Natural killer cell treated with Interleukin-12 subunit alpha and Interleukin-12 subunit beta and Interleukin-15 and Interleukin-18, amount 100 ng/mL, for 72 hours (primary cell): ENCODE measurements at regions not wholly inside any gene's neighbourhood (a gene's known extent, or its start where the extent isn't known, plus 50 kb on each side); places are given as distances from the start of the nearest gene placed in this dataset.

Source experiments
- ATAC-seq, 2 donors: fragments of 150-1000 bp; cut with Tn5 transposase in 1 of 2; sonication (Bioruptor Pico), chemical (Tn5 transposase) in 1 of 2; 2 replicates each; pipeline ENCODE4 v1.10.0; 2021
- DNase-seq: peaks from one replicate; pipeline ENCODE4 v3.0.0; 2022; ENCODE audit warnings: low spot score
- H3K27ac Mint-ChIP-seq, 2 donors: 1 replicate in 1 of 2; 2 replicates in 1 of 2; pipeline ENCODE4 v1.8.0; 2022; ENCODE audit warnings: mixed read lengths in 2 of 2, mild to moderate bottlenecking in 1 of 2, moderate library complexity in 1 of 2
- H3K27me3 Mint-ChIP-seq, 2 donors: 1 replicate in 1 of 2; 2 replicates in 1 of 2; pipeline ENCODE4 v1.8.0; 2022; ENCODE audit warnings: mixed read lengths in 2 of 2
- H3K36me3 Mint-ChIP-seq: one replicate; pipeline ENCODE4 v1.8.0; 2022; ENCODE audit warnings: mixed read lengths
- H3K4me1 Mint-ChIP-seq, 2 donors: 1 replicate in 1 of 2; 2 replicates in 1 of 2; pipeline ENCODE4 v1.8.0; 2022; ENCODE audit warnings: low read depth in 2 of 2, mixed read lengths in 2 of 2, mild to moderate bottlenecking in 1 of 2
- H3K4me3 Mint-ChIP-seq: one replicate; pipeline ENCODE4 v1.8.0; 2022; ENCODE audit warnings: mixed read lengths
- H3K9me3 Mint-ChIP-seq: 2 replicates; pipeline ENCODE4 v1.8.0; 2022; ENCODE audit warnings: mixed read lengths

DNA sequence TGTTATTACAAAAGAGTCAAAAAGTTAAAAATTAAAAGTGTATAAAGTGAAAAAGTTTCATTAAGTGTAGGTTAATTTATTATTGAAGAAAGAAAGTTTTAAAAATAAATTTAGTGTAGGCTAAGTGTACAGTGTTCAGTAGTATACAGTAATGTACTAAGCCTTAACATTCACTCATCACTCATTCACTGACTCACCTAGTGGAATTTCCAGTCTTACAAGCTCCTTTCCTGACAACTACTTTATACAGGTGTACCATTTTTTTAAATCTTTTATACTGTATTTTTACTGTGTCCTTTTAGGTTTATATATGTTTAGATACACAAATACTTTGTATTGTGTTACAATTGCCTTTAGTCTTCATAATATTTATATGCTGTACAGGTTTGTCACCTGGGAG is 530.2 kb upstream of the FAM174A start:
- Mint-ChIP-seq H3K36me3 (no peaks in the 10 kb centered on the region), H3K27me3 (no peaks in the 10 kb centered on the region), H3K9me3 (peaks cover 5% of the 10 kb centered on the region), H3K27ac (no peak overlapping the region), H3K4me1 (no peaks in the 10 kb centered on the region), H3K4me3 (no peak overlapping the region)
- DNase-seq (no peak), ATAC-seq (no peak)

DNA sequence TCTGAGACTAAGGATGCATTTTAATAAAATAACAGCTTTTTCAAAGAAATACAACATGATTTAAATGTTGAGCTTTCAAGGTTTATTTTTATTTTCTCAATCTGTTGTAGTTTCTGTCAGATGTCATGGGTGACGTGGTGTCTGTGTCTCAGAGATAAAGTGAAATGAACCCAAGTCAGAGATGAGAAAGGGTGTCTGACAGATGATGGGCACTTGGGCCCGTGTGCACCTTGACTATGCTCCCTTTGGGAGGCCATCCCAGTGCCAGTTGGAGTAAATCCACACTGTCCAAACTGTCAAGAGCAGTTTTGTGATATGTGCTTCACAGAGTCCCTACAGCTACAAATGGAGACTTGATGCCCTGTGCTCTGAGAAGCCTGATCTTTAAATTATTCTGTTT is 536.9 kb upstream of the FAM174A start:
- H3K36me3 Mint-ChIP-seq = no peaks in the 10 kb centered on the region
- ATAC-seq = no peak
- DNase-seq = no peak
- no peaks in the 10 kb centered on the region for H3K4me1 Mint-ChIP-seq
- H3K27ac Mint-ChIP-seq = no peak overlapping the region
- H3K9me3 Mint-ChIP-seq = peaks cover 9% of the 10 kb centered on the region
- H3K4me3 Mint-ChIP-seq = no peak overlapping the region
- no peaks in the 10 kb centered on the region for H3K27me3 Mint-ChIP-seq

DNA sequence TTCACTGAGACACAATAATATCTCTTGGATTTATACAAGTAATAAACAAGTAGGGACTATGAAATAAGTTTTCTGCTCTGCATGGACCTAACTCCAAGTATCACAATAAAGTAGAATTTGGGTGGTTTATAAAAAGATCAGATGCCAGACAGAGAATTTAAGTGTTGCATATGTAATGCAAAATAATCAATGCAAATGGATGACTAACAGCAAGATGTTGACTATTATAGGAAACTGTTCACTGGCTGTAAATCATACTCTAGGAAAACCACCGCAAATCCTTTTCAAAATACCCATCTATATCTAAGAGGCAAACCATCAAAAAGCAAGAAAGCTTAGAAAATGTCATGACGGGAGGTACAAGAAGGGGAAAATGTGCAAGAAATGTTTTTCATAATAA is 539.8 kb upstream of the FAM174A start:
- DNase-seq (no peak), ATAC-seq (no peak)
- no peaks in the 10 kb centered on the region for H3K4me1 Mint-ChIP-seq
- H3K27me3 Mint-ChIP-seq = no peaks in the 10 kb centered on the region
- no peak overlapping the region for H3K27ac Mint-ChIP-seq
- H3K9me3 Mint-ChIP-seq = peaks cover 8% of the 10 kb centered on the region
- H3K4me3 Mint-ChIP-seq = no peak overlapping the region
- no peaks in the 10 kb centered on the region for H3K36me3 Mint-ChIP-seq

DNA sequence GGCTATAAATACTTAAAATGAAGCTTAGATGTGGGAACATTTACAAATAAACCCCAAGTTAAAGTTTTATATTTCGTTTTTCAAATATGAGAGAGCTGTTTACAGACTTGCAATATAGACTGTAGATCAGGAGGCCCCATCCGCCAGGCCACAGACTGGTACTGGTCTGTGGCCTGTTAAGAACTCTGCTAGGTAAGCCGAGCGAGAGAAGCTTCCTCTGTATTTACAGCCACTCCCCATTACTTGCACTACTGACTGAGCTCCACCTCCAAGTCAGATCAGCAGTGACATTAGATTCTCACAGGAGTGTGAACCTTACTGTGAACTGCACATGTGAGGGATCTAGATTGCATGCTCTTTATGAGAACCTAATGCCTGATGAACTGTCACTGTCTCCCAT is 561.4 kb upstream of the FAM174A start:
- H3K4me1 Mint-ChIP-seq = no peaks in the 10 kb centered on the region
- H3K27ac Mint-ChIP-seq = no peak overlapping the region
- H3K27me3 Mint-ChIP-seq = no peaks in the 10 kb centered on the region

DNA sequence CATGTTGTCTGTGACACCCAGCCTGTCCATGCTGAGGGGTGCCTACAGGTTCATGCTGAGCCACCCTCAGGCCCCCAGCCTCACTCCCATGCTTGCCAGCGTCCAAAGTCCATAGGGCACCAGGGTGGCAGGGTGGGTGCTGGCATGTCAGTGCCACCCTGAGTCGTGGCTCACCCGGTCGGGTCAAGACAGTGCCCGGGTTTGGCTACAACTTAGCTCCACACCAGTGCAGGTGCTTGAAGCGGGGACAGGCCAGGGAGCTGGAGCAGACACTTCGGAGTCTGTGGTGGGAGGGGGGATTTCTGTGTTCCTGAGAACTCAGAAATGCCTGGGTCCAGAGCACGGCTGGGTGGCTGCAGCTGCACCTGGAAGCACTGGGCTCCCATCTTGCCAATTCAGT is 579.2 kb upstream of the FAM174A start:
- Mint-ChIP-seq H3K9me3 (peaks cover 14% of the 10 kb centered on the region), H3K36me3 (no peaks in the 10 kb centered on the region), H3K27me3 (no peaks in the 10 kb centered on the region), H3K27ac (no peak overlapping the region), H3K4me3 (no peak overlapping the region), H3K4me1 (no peaks in the 10 kb centered on the region)
- ATAC-seq (no peak), DNase-seq (no peak)

More for the DNA sequence above, 561.4 kb upstream of the FAM174A start:
- ATAC-seq (no peak), DNase-seq (no peak)
- no peaks in the 10 kb centered on the region for H3K36me3 Mint-ChIP-seq
- no peak overlapping the region for H3K4me3 Mint-ChIP-seq
- peaks cover 7% of the 10 kb centered on the region for H3K9me3 Mint-ChIP-seq

DNA sequence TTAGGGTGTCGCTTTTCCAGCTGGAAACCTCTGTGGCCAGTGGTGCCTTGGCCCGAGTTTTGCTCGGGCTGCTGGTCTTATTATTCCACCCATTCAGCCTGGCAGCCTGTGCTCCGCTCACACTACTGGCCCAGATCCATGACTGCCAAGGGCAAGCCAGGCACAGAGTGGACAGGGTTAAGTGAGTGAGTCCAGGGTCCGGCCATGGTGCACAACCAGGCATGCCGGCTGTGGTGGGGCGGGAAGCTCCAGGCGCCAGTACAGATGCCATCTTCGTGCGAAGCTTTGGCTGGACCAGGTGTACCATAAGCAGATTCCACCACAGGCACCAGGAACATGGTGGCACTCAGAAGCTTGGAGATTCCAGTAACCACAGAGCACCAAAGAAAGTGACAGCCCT is 580.2 kb upstream of the FAM174A start:
- H3K4me3 Mint-ChIP-seq = no peak overlapping the region
- ATAC-seq (peak; percentile 20 to 50), DNase-seq (no peak)
- H3K27ac Mint-ChIP-seq = no peak overlapping the region
- no peaks in the 10 kb centered on the region for H3K4me1 Mint-ChIP-seq
- peaks cover 9% of the 10 kb centered on the region for H3K9me3 Mint-ChIP-seq
- no peaks in the 10 kb centered on the region for H3K27me3 Mint-ChIP-seq
- no peaks in the 10 kb centered on the region for H3K36me3 Mint-ChIP-seq

DNA sequence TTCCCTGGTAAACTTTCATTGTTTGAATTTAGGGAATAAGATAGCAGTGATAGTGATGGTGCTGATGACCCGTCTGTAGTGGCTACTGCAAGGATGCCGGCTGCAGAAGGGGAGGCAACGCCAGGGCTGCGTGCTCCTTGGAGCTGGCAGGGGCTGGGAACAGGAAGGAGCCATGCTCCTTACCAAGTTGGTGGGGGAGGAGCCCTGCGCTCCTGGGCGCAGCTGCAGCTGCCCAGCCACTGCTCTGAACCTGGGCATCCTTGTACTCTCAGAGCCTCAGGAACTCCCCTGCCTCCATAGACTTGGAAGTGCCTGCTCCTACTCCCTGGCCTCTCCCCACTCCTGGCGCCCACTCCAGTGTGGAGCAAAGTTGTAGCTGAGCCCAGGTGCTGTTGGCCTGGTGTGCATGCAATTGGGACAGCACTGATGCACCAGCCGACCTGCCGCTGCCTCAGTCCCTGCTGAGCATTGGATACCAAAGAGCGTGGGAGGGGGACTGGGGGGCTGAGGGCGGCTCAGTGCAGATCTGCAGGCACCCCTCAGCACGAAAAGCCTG is 585.1 kb upstream of the FAM174A start:
- no peak for DNase-seq
- Mint-ChIP-seq H3K27me3 (no peaks in the 10 kb centered on the region), H3K4me1 (no peaks in the 10 kb centered on the region), H3K4me3 (no peak overlapping the region), H3K27ac (no peak overlapping the region), H3K9me3 (peaks cover 7% of the 10 kb centered on the region), H3K36me3 (no peaks in the 10 kb centered on the region)
- no peak for ATAC-seq

DNA sequence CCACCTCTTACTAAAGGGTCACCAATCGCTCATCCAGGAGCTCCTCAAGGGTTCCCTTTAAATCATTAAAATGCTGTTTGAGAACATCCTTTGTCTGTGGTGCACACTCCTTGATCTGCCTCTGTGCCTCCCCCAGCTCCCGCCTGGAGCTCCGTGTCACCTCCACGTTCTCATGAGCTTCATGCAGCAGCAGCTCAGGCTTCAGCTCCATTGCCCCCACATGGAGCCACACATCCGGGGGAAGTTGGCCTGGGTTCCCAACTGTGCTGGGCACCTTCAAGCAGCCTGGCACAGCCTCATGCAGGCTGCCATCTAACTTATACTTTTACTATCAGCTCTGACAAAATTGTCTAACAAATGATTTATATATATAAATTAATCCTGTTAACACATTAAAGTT is 585.8 kb upstream of the FAM174A start:
- Mint-ChIP-seq H3K27ac (no peak overlapping the region), H3K4me3 (no peak overlapping the region), H3K27me3 (no peaks in the 10 kb centered on the region), H3K9me3 (peaks cover 7% of the 10 kb centered on the region), H3K4me1 (no peaks in the 10 kb centered on the region), H3K36me3 (no peaks in the 10 kb centered on the region)
- DNase-seq (no peak), ATAC-seq (no peak)

DNA sequence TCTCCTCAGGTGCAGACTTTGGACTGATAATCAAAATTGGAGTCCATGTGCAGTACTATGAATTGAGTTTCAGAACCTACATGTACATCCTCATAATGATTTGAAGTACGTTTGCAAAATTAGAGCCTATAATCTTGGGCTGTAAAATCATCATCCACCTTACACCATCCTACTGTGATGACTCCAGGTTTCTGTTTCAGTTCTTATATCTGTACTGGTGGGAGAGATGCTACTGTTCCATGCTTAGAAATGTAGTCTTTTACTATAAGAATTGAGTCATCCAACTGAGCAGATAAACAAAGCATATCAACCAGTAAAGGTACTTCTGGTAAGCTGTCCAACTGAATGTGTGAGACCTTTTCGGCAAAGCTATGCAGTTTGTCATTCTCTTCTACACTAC is 586.3 kb upstream of the FAM174A start:
- no peak overlapping the region for H3K27ac Mint-ChIP-seq
- ATAC-seq (no peak), DNase-seq (no peak)
- peaks cover 7% of the 10 kb centered on the region for H3K9me3 Mint-ChIP-seq
- H3K27me3 Mint-ChIP-seq = no peaks in the 10 kb centered on the region
- H3K4me1 Mint-ChIP-seq = no peaks in the 10 kb centered on the region
- no peaks in the 10 kb centered on the region for H3K36me3 Mint-ChIP-seq
- H3K4me3 Mint-ChIP-seq = no peak overlapping the region

DNA sequence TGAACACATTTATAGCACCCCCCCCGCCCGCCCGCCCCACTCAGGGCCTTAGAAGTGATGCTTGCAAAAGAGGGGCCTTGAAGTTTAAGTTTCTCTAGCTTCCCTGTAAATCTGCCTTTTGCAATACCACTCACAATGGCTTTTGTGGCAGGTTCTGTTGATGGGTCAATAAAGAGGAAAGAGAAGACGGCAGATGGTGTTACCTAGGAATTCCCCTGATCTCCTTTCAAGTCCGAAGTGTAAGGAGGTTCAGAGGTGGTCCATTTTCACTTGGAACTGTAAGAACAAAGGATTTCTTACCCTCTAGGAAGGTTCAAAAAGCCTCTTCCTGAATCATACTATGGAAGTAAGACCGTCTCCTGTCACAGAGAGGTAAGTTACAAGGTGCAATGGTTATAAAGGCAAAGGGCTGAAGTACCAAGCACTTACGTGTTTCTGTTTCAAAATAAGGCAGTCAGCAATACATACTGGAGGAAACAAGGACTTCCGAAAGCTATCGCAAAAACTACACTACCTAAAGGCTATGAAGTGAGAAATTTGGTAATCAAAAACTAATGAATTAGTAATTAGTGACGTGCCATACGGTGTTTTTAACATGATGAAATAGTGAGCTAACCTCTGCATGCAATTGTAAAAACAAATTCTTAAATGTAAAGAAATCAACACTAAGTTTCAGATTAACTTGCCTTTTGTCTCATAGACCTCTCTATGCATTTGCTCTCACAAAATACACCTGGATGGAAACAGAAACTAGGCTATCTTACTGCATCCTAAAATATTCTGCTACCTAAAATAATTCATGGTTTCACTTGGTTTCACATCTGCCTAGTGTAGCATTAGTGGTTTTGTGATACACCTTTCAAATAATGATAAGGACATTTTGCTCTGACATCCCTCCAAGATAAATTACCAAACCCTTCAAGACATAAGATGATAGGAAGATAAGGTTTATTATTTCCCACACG is 589.4 kb upstream of the FAM174A start:
- Mint-ChIP-seq H3K4me3 (no peak overlapping the region), H3K9me3 (no peaks in the 10 kb centered on the region), H3K36me3 (no peaks in the 10 kb centered on the region), H3K27me3 (no peaks in the 10 kb centered on the region), H3K4me1 (no peaks in the 10 kb centered on the region), H3K27ac (no peak overlapping the region)
- no peak for DNase-seq
- no peak for ATAC-seq

DNA sequence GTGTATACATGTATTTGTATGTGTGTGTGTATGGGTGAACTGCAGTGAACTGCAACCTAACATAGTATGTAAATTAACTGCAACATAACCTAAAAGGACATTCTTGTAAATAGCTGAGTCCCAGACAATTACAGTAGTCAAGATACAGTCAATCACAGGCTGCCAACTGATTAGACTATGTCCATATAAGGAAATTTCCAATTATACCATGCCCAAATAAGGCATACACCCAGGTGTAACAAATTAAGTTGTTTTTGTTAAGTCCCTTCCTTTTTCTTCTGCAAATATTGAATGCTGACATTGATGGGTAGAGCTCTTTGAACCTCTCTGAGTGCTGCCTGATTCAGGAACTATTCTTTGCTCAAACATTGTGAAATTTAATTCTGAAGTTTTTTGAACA is 594.6 kb upstream of the FAM174A start:
- Mint-ChIP-seq H3K4me3 (no peak overlapping the region), H3K9me3 (peaks cover 3% of the 10 kb centered on the region), H3K36me3 (no peaks in the 10 kb centered on the region), H3K27ac (no peak overlapping the region), H3K27me3 (no peaks in the 10 kb centered on the region), H3K4me1 (no peaks in the 10 kb centered on the region)
- no peak for DNase-seq
- no peak for ATAC-seq

DNA sequence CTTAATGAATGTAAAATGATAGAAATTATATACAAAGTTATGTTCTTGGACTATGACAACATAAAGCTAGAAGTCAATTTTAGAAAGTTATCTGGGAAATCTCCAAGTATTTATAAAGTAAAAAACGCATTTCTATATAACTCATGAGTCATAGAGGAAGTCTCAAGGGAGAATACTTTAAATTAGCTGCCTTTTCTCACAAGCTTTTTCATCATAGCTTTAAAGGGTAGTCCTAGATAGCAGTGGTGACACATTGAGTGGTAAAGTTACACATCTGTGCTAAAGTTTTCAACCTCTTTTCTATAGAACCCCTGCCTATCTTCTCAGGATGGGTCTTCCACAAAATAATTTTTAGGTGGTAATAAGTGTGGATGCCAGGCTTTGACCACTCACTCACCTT is 598.3 kb upstream of the FAM174A start:
- H3K9me3 Mint-ChIP-seq = peaks cover 3% of the 10 kb centered on the region
- ATAC-seq = no peak
- DNase-seq = no peak
- H3K27me3 Mint-ChIP-seq = no peaks in the 10 kb centered on the region
- no peaks in the 10 kb centered on the region for H3K36me3 Mint-ChIP-seq
- H3K27ac Mint-ChIP-seq = no peak overlapping the region
- no peaks in the 10 kb centered on the region for H3K4me1 Mint-ChIP-seq
- no peak overlapping the region for H3K4me3 Mint-ChIP-seq

DNA sequence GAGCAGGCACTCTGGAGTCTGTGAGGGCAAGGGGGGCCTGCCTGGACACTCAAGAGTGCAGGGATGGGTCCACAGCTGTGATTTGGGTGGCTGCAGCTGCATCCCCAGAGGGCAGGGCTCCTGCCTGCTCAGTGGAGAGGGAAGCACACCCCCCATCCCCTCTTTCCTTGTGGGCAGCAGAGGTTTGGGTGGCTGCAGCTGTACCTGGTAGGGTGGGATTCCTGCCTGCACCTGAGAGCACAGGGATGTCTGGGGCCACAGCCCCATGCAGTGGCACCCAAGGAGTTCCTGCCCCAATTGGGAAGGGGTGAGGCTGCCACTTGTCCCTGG is 605.4 kb upstream of the FAM174A start:
- peak; percentile 27 to 57 for ATAC-seq
- Mint-ChIP-seq H3K4me1 (no peaks in the 10 kb centered on the region), H3K36me3 (no peaks in the 10 kb centered on the region)

DNA sequence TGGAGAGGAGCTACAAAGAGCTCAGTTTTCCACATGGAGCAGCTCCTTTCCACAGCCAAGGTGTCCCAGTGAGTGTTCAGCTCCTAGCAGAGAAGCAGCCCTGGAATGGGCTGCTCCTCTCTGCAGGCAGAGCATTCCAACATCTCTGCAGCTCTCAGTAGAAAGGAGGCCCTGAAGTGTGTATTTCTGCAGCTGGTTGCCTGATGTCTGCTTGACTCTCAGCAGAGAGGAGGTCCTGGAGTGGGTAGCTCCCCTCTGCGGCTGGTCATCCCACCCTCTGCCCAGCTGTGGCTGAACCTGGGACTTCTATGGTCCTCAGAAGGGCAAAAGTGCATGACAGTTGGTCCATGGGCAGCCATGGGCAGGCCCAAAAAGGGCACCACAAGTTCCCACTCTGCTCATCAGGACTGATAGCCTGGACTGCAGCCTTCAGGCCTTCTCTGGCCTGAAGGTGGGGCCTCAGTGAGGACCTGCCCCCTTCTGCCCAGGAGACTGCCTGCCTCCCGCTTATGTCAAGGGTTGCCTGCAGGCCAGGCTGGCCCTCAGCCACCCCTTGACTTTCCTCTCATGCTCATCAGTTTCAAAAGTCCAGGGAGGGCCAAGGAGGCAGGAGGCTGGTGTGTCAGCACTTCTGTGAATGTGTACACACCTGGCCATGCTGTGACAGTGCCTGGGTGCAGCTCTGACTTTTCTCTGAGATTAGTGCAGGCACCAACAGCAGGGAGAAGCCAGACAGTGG is 605.9 kb upstream of the FAM174A start:
- no peak overlapping the region for H3K27ac Mint-ChIP-seq
- ATAC-seq = peak; percentile 33 to 45
- DNase-seq = no peak
- peaks cover 5% of the 10 kb centered on the region for H3K9me3 Mint-ChIP-seq
- H3K4me1 Mint-ChIP-seq = no peaks in the 10 kb centered on the region
- no peaks in the 10 kb centered on the region for H3K27me3 Mint-ChIP-seq
- H3K36me3 Mint-ChIP-seq = no peaks in the 10 kb centered on the region
- H3K4me3 Mint-ChIP-seq = no peak overlapping the region

More for the DNA sequence above, 605.4 kb upstream of the FAM174A start:
- Mint-ChIP-seq H3K27ac (no peak overlapping the region), H3K9me3 (peaks cover 5% of the 10 kb centered on the region), H3K27me3 (no peaks in the 10 kb centered on the region), H3K4me3 (no peak overlapping the region)
- no peak for DNase-seq
